Natural killer cell (primary cell): ENCODE measurements at regions not wholly inside any gene's neighbourhood (a gene's known extent, or its start where the extent isn't known, plus 50 kb on each side); places are given as distances from the start of the nearest gene placed in this dataset.

Experiments
- ATAC-seq, 3 donors: fragments of 150-1000 bp in 2 of 3; fragments of 200-7000 bp in 1 of 3; cut with Tn5 transposase; 1 replicate in 1 of 3; 2 replicates in 2 of 3; pipeline ENCODE4 v1.10.0; 2021; ENCODE audit warnings: mild to moderate bottlenecking in 2 of 3, moderate library complexity in 2 of 3
- DNase-seq, 2 donors: peaks; one replicate each; pipeline versions ENCODE4 v3.0.0 to v3.0.0-alpha.2; 2013 to 2021; ENCODE audit warnings: mixed read lengths in 1 of 2
- H3K27ac ChIP-seq: one replicate; pipeline ENCODE4 v1.5.1; 2013; ENCODE audit warnings: mild to moderate bottlenecking, low read length
- H3K27me3 ChIP-seq: one replicate; pipeline ENCODE4 v1.6.1; 2013; ENCODE audit warnings: low read length; ENCODE audit not compliant: control insufficient read depth, insufficient read depth
- H3K36me3 ChIP-seq: one replicate; pipeline ENCODE4 v1.6.1; 2013; ENCODE audit warnings: low read length; ENCODE audit not compliant: control insufficient read depth, insufficient read depth
- H3K4me1 ChIP-seq: one replicate; pipeline ENCODE4 v1.6.1; 2013; ENCODE audit warnings: low read length; ENCODE audit not compliant: control insufficient read depth, insufficient read depth
- H3K4me3 ChIP-seq: one replicate; pipeline ENCODE4 v1.5.1; 2013; ENCODE audit warnings: low read length
- H3K9me3 ChIP-seq: one replicate; pipeline ENCODE4 v1.6.1; 2013; ENCODE audit warnings: low read length; ENCODE audit not compliant: control insufficient read depth, insufficient read depth
- H3K27ac Mint-ChIP-seq, 2 donors: one replicate each; pipeline ENCODE4 v1.8.0; 2022; ENCODE audit warnings: mild to moderate bottlenecking in 2 of 2, mixed read lengths in 2 of 2, moderate library complexity in 1 of 2
- H3K27me3 Mint-ChIP-seq, 2 donors: one replicate each; pipeline ENCODE4 v1.8.0; 2022; ENCODE audit warnings: low read depth in 2 of 2, mixed read lengths in 2 of 2
- H3K36me3 Mint-ChIP-seq: one replicate; pipeline ENCODE4 v1.8.0; 2022; ENCODE audit warnings: mixed read lengths
- H3K4me1 Mint-ChIP-seq, 2 donors: one replicate each; pipeline ENCODE4 v1.8.0; 2022; ENCODE audit warnings: mixed read lengths in 2 of 2
- H3K4me3 Mint-ChIP-seq: one replicate; pipeline ENCODE4 v1.8.0; 2022; ENCODE audit warnings: mild to moderate bottlenecking, moderate library complexity, mixed read lengths
- H3K9me3 Mint-ChIP-seq, 2 donors: one replicate each; pipeline ENCODE4 v1.8.0; 2022; ENCODE audit warnings: mixed read lengths in 2 of 2
- WGBS: methylation state at CpG from one replicate; pipeline ENCODE4 v1.1.7; 2013; ENCODE audit warnings: missing lambda C conversion rate; ENCODE audit not compliant: insufficient coverage; 5-methylcytosine and 5-hydroxymethylcytosine counted together
- intact Hi-C: fragments of 100-400 bp; cut with micrococcal nuclease; formaldehyde crosslinking; loops from one replicate; pipeline ENCODE4 v1.14.2; 2022
- TF ChIP-seq, protein P1 (sequence below): fragments of 200-600 bp; IDR thresholded peaks from one replicate; pipeline ENCODE4 v1.8.0; 2022; ENCODE audit warnings: antibody characterized with exemption

DNA sequence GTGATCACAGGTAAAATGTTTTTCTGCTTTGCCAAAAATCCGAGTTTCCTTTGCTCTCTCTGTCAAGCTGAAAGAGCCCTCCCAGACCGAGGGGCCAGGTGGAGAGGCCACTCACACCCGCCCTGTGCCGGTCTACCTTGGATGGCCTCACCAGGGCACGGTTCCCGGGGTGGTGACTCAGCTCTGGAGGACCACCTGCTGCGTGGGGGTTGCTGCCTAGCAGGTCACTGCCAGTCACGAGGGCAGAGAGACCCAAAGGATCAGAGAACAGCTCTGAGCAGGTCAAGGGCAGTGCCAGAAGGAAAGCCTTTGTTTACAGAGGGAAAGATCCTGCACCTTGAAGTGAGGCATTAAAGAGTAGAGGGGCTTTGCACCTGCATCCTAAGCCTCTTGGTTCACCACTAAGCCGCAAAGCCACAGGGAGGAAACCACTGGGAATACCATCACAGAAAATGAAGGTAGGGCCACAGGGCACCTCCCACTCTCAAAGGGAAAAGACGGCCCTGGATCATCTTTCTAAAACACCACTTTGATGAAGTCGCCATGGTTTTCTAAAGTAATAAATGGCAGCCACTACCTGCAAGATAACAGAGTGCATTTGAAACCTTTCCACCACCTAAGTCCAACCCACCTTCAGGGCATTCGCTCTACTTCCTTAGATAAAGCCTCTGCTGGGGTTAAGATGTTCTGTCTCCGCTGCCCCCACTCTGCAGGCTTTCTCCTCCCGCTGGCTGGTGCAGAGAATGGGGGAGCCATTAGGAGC, 160.3 kb upstream of the KLF14 start:
- WGBS = 45% methylated on average over 14 of the region's 14 CpGs
- TF ChIP-seq, protein P1, sequence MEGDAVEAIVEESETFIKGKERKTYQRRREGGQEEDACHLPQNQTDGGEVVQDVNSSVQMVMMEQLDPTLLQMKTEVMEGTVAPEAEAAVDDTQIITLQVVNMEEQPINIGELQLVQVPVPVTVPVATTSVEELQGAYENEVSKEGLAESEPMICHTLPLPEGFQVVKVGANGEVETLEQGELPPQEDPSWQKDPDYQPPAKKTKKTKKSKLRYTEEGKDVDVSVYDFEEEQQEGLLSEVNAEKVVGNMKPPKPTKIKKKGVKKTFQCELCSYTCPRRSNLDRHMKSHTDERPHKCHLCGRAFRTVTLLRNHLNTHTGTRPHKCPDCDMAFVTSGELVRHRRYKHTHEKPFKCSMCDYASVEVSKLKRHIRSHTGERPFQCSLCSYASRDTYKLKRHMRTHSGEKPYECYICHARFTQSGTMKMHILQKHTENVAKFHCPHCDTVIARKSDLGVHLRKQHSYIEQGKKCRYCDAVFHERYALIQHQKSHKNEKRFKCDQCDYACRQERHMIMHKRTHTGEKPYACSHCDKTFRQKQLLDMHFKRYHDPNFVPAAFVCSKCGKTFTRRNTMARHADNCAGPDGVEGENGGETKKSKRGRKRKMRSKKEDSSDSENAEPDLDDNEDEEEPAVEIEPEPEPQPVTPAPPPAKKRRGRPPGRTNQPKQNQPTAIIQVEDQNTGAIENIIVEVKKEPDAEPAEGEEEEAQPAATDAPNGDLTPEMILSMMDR = no peak
- no peaks in the 10 kb centered on the region for H3K9me3 ChIP-seq
- Mint-ChIP-seq H3K27me3 (no peaks in the 10 kb centered on the region), H3K9me3 (no peaks in the 10 kb centered on the region), H3K4me3 (no peak overlapping the region), H3K27ac (peak overlapping the region; percentile 81 to 83), H3K4me1 (peaks cover 41 to 45% of the 10 kb centered on the region in 2 donors), H3K36me3 (no peaks in the 10 kb centered on the region)
- ATAC-seq (no peak), DNase-seq (peak in 1 of 2 donors; percentile 28)
- H3K27me3 ChIP-seq = no peaks in the 10 kb centered on the region
- H3K27ac ChIP-seq = peak overlapping the region; percentile 23
- H3K4me1 ChIP-seq = peaks cover 19% of the 10 kb centered on the region
- intact Hi-C loops = loop anchor here (10.0 kb wide), 1 partner anchor 50 kb away; no protein-coding TSS in a partner anchor
- H3K4me3 ChIP-seq = no peak overlapping the region
- H3K36me3 ChIP-seq = peaks cover 24% of the 10 kb centered on the region

DNA sequence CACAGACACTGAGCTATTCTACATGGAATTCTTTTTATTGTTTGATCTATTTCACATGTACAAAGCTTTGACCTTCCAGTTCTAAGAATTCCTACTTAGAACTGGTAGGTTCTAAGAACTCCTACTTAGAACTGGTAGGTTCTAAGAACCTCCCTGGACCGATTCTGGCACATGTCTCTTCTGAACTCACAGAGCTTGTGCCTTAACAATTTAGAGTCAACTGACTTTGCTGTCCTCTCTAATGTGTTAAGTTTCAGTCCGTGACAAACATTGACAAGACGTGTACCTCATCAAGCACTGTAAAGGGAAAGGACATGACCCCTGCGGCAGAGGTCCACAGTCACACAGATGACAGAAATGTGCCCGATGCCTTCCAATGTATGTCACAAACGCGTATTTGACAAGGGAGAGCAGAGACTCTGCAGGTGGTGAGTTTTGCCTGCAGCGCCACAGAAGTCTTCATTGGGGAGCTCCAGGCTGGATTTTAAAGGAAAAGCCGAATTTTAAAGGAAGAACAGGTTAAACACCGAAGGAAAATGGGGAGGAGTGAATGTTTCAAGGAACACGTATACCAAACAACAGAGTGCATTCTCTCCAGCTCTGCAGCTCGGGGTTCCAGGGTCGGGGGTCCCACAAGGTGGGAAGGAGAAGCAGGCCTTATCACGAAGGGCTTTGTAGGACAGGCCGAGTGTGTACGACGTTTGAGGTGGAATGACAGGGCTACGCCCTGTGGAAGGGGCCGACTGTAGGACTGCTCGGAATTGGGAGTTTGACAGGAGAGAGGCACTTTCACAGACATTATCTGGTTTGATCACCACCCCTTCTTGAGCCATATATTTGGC, 161.1 kb upstream of the KLF14 start:
- Mint-ChIP-seq H3K9me3 (no peaks in the 10 kb centered on the region), H3K27me3 (no peaks in the 10 kb centered on the region), H3K4me1 (peaks cover 41 to 52% of the 10 kb centered on the region in 2 donors), H3K4me3 (no peak overlapping the region), H3K27ac (peak overlapping the region; percentile 81 to 83), H3K36me3 (no peaks in the 10 kb centered on the region)
- intact Hi-C loops = loop anchor here (5.0 to 10.0 kb wide), 2 partner anchors 50 to 132 kb away; no protein-coding TSS in a partner anchor
- peaks cover 25% of the 10 kb centered on the region for H3K4me1 ChIP-seq
- DNase-seq (peak in 1 of 2 donors; percentile 22), ATAC-seq (no peak)
- H3K4me3 ChIP-seq = no peak overlapping the region
- H3K27me3 ChIP-seq = no peaks in the 10 kb centered on the region
- 92% methylated on average over 20 of the region's 20 CpGs for WGBS
- peaks cover 25% of the 10 kb centered on the region for H3K36me3 ChIP-seq
- no peaks in the 10 kb centered on the region for H3K9me3 ChIP-seq
- no peak overlapping the region for H3K27ac ChIP-seq
- TF ChIP-seq, protein P1 = no peak

DNA sequence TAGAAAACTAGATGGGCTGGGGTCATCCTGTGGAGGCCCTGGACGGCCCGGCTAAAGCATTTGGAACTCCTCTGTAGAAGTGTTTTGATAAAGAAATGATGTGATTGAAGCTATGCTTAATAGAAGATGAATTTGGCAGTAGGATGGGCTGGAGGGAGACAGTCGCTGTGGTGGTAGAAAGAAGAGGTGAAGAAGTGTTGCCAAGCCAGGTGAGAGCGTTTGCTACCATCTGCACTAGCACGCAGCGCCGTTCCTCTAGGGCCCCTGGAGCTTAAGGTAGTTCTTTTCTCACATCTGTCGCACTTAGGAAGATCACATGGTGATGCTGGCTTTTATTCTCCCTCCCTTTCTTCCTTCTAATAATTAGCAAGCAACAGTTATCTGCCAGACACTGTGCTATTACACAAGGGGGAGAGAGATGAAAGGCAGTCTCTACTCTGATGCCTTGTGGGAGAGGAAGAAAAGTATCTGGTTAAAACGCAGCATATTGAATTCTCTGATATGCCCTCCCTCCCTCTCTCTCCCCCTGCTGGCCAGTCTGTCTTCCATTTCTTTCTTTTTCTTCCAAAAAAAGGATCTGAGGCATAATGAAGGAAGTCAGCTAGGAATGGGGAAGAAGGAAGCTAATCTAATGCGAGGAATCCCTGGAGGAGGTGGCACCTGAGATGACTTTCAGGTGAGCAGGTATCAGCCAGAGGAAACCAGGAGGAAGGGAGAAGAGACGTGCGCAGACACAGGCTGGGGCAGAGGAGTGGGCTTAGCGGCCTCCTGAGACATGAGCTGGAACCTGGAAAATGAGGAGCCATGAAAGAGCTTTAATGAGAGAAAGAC, 162.3 kb upstream of the KLF14 start:
- H3K9me3 Mint-ChIP-seq = no peaks in the 10 kb centered on the region
- no peak overlapping the region for H3K27ac ChIP-seq
- peaks cover 25% of the 10 kb centered on the region for H3K4me1 ChIP-seq
- H3K27me3 ChIP-seq = no peaks in the 10 kb centered on the region
- no peak for ATAC-seq
- peaks cover 23% of the 10 kb centered on the region for H3K36me3 ChIP-seq
- no peaks in the 10 kb centered on the region for H3K9me3 ChIP-seq
- peak overlapping the region; percentile 45 to 87 for H3K27ac Mint-ChIP-seq
- H3K4me1 Mint-ChIP-seq = peaks cover 41 to 55% of the 10 kb centered on the region in 2 donors
- TF ChIP-seq, protein P1 = no peak
- WGBS = 92% methylated on average over 12 of the region's 13 CpGs
- DNase-seq = no peak
- no peaks in the 10 kb centered on the region for H3K36me3 Mint-ChIP-seq
- intact Hi-C loops = loop anchor here (2.0 to 10.0 kb wide), 4 partner anchors 17 to 617 kb away; no protein-coding TSS in a partner anchor
- no peak overlapping the region for H3K4me3 Mint-ChIP-seq
- H3K27me3 Mint-ChIP-seq = no peaks in the 10 kb centered on the region
- H3K4me3 ChIP-seq = no peak overlapping the region
